GM18867 (cell line): ENCODE measurements at regions not wholly inside any gene's neighbourhood (a gene's known extent, or its start where the extent isn't known, plus 50 kb on each side); places are given as distances from the start of the nearest gene placed in this dataset.

Experiments
- ATAC-seq: cut with Tn5 transposase; IDR thresholded peaks from one replicate; pipeline ENCODE4 v1.9.1; 2021; ENCODE audit warnings: mild to moderate bottlenecking, moderate library complexity; ENCODE audit not compliant: unreplicated experiment

- ATAC-seq: no peak
Observed at GRCh38 chr4:180152831-180153230, 2090.4 kb upstream of the TENM3 start.

DNA sequence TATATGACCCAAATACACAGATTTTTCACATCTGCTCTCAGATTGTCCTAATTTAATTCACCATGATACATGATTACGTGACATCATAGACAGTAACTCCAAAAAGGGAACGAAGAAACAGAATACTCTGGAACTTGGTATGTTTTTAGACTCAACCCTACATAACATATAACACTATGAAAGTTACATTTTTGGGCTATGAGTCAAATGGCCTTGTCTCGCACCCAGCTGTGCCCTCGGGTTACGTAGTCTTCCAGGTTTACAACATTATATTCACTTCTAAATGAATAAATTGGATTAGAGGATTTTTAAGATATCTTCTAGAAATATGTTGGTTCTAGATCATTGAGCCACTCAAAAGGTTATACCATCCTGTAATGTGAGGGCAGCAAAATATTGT, 2089.6 kb upstream of the TENM3 start:
- no peak for ATAC-seq

- ATAC-seq: no peak
Observed at GRCh38 chr4:180156684-180157083, 2086.5 kb upstream of the TENM3 start.

- no peak for ATAC-seq
Observed at GRCh38 chr4:180160195-180160983, 2082.8 kb upstream of the TENM3 start.

DNA sequence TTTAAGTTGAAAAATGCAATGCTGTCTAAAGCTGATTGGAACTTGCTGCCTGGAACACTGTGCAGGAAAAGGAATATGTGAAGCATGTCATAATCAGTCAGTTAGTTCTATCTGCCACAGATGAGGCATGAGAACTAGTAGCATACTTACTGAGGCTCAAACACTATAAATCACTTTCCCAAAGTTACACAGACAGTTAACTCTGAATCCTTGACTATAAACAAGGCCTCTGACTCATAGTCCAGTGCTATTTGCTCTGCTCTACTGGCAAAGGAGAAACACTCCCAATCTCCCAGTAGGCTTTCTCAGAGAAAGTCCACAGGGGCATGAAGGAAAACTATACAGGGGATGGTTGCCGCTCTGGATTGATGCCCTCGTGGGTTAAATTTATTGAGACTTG, 2078.4 kb upstream of the TENM3 start:
- no peak for ATAC-seq

DNA sequence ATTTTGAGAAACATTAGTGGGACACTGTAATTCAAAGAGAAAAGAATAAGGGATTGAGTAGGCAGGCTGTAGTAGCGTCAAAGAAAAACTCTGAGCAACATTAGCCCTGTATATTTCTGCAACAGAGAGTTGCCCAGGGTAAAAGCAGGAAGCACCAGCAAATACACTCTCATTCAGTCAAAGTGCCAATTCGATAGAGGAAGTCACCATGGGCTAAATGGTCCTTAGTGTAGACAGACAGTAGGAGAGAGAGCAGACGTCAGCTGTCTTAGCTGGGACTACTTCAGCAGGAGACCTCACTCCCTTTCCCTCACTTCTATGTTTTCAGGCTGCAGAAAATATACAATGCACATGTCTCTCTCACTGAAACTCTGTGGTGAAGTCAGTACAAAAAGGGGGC, 2073.8 kb upstream of the TENM3 start:
- ATAC-seq: no peak

- ATAC-seq: no peak
Observed at GRCh38 chr4:180169966-180170365, 2073.2 kb upstream of the TENM3 start.

DNA sequence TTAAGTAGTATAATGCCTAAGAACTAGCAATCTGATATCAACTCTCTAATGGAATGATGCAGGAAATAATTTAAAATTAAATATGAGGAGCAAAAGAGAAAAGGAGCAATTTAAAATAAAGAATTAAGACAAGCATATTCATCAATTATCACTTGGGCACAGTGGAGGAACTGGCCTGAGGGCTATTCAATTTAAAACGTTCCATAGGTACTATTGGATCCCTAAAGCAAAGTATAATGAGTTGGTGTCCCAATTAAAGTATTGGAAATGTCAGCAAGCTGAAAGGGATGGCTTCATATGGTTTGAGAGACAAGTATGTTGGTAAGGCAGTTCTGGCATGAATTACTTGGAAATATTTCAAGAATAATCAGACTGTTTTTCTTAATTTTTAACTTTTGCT, 2064.1 kb upstream of the TENM3 start:
- ATAC-seq: no peak

GRCh38 chr4:180189666-180190065, 2053.5 kb upstream of the TENM3 start:
- ATAC-seq: no peak

DNA sequence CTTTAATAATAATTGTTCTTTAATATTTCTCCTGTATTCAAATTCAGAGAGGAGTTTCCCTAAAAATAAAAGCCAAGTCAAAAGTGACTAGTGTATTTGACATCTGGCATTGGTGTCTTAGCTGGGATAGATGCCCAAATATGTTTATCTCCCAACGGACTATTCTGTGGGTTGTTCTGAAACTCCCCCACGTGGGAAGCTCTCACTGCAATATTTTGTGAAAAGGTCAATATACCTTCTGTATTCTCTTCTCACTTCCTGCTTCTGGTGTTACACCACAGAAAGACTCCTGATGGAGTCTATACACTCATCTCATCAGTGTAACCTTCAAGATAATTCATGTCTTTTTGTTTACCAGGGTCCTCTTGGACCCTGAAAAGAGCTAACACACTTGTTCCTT, 2052.8 kb upstream of the TENM3 start:
- ATAC-seq: no peak

GRCh38 chr4:180197471-180197870, 2045.7 kb upstream of the TENM3 start:
- ATAC-seq: no peak

DNA sequence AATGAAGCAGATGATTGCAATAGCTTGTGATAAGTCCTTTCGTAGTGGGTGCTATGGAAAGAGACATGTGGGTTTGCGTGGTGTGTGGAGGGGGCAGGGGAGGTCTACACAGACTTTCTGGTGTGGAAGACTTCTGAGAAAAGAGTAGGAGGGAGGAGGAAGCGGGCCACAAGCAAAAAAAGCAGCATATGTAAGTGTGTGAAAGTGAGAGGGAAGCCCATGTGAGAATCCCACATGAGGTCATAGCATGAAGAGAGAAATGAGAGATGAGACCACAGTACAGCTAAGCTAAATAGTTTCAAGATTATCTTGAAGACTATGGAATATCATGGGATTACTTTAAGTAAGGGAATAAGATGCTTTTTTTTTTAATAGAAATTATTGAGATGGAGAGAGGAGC, 2039.9 kb upstream of the TENM3 start:
- ATAC-seq: peak; percentile 70

DNA sequence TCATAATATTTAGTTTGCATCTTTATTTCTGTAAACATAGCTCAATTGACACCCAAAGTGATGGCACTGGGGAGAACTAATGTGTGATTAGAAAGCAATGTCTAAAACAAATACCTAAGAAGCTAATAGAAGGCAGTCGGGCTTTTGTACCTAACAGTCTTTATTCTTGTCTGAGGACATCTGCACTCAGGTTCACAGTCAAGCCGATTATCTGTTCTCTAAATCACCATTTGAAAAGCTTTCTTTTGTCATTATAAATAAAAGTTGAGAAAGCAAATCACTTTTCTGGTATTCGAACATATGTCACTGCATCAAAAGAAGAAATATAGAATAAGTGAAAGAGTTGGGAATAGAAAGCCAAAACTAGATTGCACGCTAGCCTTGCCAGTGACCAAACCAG, 2037.9 kb upstream of the TENM3 start:
- no peak for ATAC-seq

GRCh38 chr4:180207921-180208320, 2035.3 kb upstream of the TENM3 start:
- no peak for ATAC-seq

DNA sequence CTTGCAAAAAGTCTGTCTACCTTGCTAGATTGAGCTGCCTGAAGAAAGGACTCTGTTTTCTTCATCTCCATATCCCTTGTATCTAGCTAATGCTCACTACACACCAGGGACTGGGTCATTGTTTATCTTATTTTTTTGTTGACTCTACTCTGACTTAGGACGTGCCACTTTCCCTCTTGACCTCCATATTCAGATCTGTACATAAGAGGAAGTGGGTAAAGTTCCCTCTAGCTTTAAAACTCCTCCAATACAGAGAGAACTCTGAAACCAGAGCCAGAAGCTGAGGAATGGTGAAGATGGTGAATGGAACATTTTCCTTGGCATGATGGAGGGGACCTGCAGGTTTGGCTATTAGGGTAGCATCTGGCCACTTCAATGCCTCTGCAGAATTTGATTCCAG, 2026.1 kb upstream of the TENM3 start:
- no peak for ATAC-seq

DNA sequence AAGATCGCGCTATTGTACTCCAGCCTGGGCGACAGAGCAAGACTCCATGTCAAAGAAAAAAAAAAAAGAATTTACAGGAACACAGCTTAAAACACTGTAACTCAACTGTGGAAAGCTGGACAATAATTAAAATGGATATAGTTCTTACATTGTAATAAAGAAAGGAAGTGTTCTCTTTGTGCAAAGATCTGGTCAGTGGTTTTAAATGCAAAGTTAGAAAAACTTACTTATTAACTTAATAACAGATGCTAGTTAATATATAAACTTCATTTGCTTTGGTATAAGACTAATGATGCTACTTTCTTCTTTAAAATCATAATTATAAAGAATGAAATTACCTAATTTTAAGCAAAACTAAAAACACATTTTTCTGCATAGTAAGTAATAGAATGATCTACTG, 2024.1 kb upstream of the TENM3 start:
- no peak for ATAC-seq

GRCh38 chr4:180225977-180226376, 2017.2 kb upstream of the TENM3 start:
- no peak for ATAC-seq

DNA sequence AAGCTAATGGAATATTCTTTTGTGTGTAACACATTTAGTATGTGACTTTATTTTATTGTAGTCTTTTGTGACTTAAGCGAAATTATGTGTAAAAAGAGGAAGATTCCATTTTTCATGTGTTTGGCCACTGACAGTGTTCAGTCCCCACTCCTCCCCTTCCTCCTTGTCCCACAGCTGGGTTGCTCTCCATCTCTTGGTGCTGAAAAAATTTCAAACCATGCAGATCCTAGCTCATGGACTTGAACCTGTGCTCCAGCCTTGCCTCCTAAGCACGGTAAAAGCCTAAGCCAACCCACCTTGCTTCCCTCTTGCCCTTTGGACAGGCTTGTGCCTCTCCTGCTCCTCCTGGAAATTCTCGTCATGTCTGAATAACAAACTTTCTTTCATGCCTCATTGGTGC, 2008.5 kb upstream of the TENM3 start:
- ATAC-seq: no peak

GRCh38 chr4:180240670-180241069, 2002.5 kb upstream of the TENM3 start:
- ATAC-seq: no peak

DNA sequence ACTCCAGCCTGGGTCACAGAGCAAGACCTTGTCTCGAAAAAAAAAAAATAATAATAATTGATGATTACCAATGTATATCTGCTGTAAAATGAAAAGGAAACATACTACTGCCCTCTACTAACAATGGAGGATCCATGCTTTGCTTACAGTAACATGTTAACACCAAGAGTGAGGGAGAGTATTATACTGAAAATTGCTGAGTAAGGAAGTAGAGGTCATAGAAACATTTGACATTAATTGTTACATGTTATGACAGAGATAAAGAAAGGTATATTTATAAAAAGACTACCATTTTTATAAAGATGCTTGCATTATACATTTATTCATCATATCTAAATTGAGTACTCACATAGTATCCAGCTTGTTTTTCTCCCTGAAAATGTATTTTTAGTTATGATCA, 1989.8 kb upstream of the TENM3 start:
- no peak for ATAC-seq

DNA sequence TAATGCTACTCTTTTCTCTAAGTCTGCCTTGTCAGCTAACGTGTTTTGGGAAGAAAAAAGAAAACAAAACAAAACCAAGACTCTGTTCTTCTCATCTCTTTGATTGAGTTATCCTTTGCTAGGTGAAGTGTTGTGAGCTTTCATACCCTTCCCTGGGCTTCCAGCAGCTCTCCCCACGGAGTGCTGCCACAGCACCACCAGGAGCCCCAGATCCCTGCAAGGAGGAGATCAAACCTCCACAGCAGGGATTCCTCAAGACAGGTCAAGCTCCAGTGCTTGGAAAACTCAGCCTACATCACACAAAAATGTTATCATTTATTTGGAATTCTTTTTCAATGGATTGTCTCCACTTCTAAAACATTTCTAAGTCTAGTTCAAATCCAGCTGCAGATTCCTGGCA, 1981.9 kb upstream of the TENM3 start:
- no peak for ATAC-seq

- peak; percentile 63 for ATAC-seq
Observed at GRCh38 chr4:180280076-180280475, 1963.1 kb upstream of the TENM3 start.

- ATAC-seq: no peak
Observed at GRCh38 chr4:180280726-180281297, 1962.4 kb upstream of the TENM3 start.
